Choroid plexus epithelial cell (primary cell): ENCODE measurements at regions not wholly inside any gene's neighbourhood (a gene's known extent, or its start where the extent isn't known, plus 50 kb on each side); places are given as distances from the start of the nearest gene placed in this dataset.
"Not testable (repeated sequence)": the region's sequence is repeated elsewhere in the genome, so short reads cannot be mapped to it uniquely, and the experiment has no call there.

Experiments
- DNase-seq: peaks from one replicate; pipeline ENCODE4 v3.0.0-alpha.2; 2010; ENCODE audit warnings: low read depth
- H3K4me3 ChIP-seq: 2 replicates; pipeline ENCODE4 v1.5.1; 2011; ENCODE audit warnings: low read depth, mild to moderate bottlenecking, control low read depth, low read length, moderate library complexity
- CTCF ChIP-seq: conservative IDR thresholded peaks from 2 replicates; pipeline ENCODE4 v1.5.1; 2011; ENCODE audit warnings: low read depth, mild to moderate bottlenecking, control low read depth, inconsistent platforms, low read length, moderate library complexity

DNA sequence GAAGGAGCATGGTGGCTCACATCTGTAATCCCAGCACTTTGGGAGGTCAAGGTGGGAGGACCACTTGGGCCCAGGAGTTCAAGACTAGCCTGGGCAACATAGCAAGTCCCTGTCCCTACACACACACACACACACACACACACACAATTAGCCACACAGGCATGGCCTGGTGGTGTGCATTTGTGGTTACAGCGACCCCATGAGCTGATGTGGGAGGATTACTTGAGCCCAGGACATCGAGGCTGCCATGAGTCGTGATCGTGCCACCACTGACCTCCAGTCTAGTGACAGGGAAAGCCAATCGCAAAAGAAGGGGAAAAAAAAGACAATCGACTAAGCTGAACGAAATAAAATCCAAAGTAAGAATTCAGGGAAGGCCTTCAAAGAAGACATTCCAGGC is 67.9 kb downstream of the TBX3 start:
- no peak for TF ChIP-seq CTCF
- no peak for DNase-seq
- no peak overlapping the region for H3K4me3 ChIP-seq

GRCh38 chr12:114614040-114614439 is 69.9 kb downstream of the TBX3 start:
- TF ChIP-seq CTCF = no peak
- no peak for DNase-seq
- no peak overlapping the region for H3K4me3 ChIP-seq

DNA sequence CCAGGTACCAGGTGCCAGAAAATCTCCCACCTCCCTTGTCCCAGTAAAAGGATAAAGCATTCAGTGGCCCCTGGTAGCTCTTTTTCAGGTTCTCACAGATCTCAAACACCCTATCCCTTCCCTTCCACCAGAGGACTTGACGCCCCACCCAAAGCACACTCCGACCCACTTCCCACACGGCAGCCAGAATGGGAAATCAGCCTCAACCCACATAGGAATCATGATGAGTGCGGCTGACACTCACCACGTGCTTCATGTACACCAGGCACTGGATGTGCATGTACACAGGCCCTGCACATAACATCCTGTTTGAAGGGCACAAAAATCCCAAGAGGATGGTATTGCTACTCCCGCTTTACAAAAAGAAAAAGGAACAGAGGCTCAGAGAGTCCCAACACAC is 71.9 kb downstream of the TBX3 start:
- no peak for DNase-seq
- H3K4me3 ChIP-seq = no peak overlapping the region
- no peak for TF ChIP-seq CTCF

GRCh38 chr12:114611145-114612018 is 72.6 kb downstream of the TBX3 start:
- TF ChIP-seq CTCF = no peak
- H3K4me3 ChIP-seq = no peak overlapping the region
- DNase-seq = no peak

GRCh38 chr12:114608509-114608908 is 75.5 kb downstream of the TBX3 start:
- no peak for DNase-seq
- H3K4me3 ChIP-seq = no peak overlapping the region
- TF ChIP-seq CTCF = no peak

GRCh38 chr12:114605918-114606317 is 78.1 kb downstream of the TBX3 start:
- TF ChIP-seq CTCF = no peak
- no peak overlapping the region for H3K4me3 ChIP-seq
- DNase-seq = no peak

- no peak overlapping the region for H3K4me3 ChIP-seq
- TF ChIP-seq CTCF = no peak
- no peak for DNase-seq
These were observed 79.4 kb downstream of the TBX3 start for GRCh38 chr12:114604606-114605005.

- not testable (repeated sequence) for DNase-seq, H3K4me3 ChIP-seq
These were observed 83.4 kb downstream of the TBX3 start for GRCh38 chr12:114600584-114600983.
